Heart left ventricle (tissue), 16 donors: ENCODE measurements at regions not wholly inside any gene's neighbourhood (a gene's known extent, or its start where the extent isn't known, plus 50 kb on each side); places are given as distances from the start of the nearest gene placed in this dataset.

ENCODE experiments used
- ATAC-seq, 4 donors: fragments of 200-7000 bp; cut with Tn5 transposase; one replicate each; pipeline ENCODE4 v1.9.1; 2020 to 2022; ENCODE audit warnings: moderate library complexity in 4 of 4, mild to moderate bottlenecking in 3 of 4, moderate number of reproducible peaks in 1 of 4
- DNase-seq, 5 donors: peaks; one replicate each; pipeline ENCODE4 v3.0.0-alpha.2; 2020
- H3K27ac ChIP-seq, 12 donors: fragments of 200-600 bp; sonication (generic) in 4 of 12; one replicate each; pipeline versions ENCODE4 v1.5.0 to v1.8.0; 2016 to 2022; ENCODE audit warnings: mild to moderate bottlenecking in 2 of 12
- H3K27me3 ChIP-seq, 9 donors: fragments of 200-600 bp; sonication (generic) in 2 of 9; one replicate each; pipeline versions ENCODE4 v1.5.1 to v1.8.0; 2016 to 2022; ENCODE audit warnings: mild to moderate bottlenecking in 3 of 9
- H3K36me3 ChIP-seq, 9 donors: fragments of 200-600 bp; sonication (generic) in 2 of 9; one replicate each; pipeline versions ENCODE4 v1.5.0 to v1.8.0; 2018 to 2022; ENCODE audit warnings: mild to moderate bottlenecking in 2 of 9
- H3K4me1 ChIP-seq, 12 donors: fragments of 200-600 bp; sonication (generic) in 4 of 12; one replicate each; pipeline versions ENCODE4 v1.5.0 to v1.8.0; 2016 to 2022; ENCODE audit warnings: mild to moderate bottlenecking in 3 of 12
- H3K4me3 ChIP-seq, 12 donors: fragments of 200-600 bp; sonication (generic) in 4 of 12; one replicate each; pipeline versions ENCODE4 v1.5.0 to v1.8.0; 2017 to 2022; ENCODE audit warnings: mild to moderate bottlenecking in 9 of 12, moderate library complexity in 4 of 12
- H3K9me3 ChIP-seq, 12 donors: fragments of 200-600 bp; sonication (generic) in 4 of 12; one replicate each; pipeline versions ENCODE4 v1.5.0 to v1.8.0; 2016 to 2022; ENCODE audit warnings: mild to moderate bottlenecking in 1 of 12
- CTCF ChIP-seq, 12 donors: fragments of 200-600 bp; sonication (generic) in 4 of 12; IDR thresholded peaks; one replicate each; pipeline versions ENCODE4 v1.5.0 to v1.8.0; 2018 to 2022; ENCODE audit warnings: antibody characterized with exemption in 12 of 12, mild to moderate bottlenecking in 5 of 12
- POLR2A ChIP-seq, 2 donors: fragments of 450-650 bp; IDR thresholded peaks; one replicate each; pipeline ENCODE4 v1.6.1; 2017; ENCODE audit warnings: antibody characterized with exemption in 2 of 2, mild to moderate bottlenecking in 2 of 2, moderate library complexity in 2 of 2
- WGBS, 4 donors: extraction: QIAGEN DNeasy Blood & Tissue Kit in 2 of 4; methylation state at CpG; one replicate each; pipeline versions ENCODE4 v1.1.5 to v1.1.7; 2013 to 2018; 5-methylcytosine and 5-hydroxymethylcytosine counted together
- intact Hi-C, 10 donors: fragments of 100-400 bp; cut with DNase I; formaldehyde crosslinking; loops; one replicate each; pipeline versions ENCODE4 v1.11.1 to v1.14.2; 2022
- donor health status: ischemic (EF 13 %, LVEDD 7.1; RV severe dilation, severe dysfunction).
- donor health status: healthy with polysubstance abuse.
- donor health status: DM: no; HTN: yes; CAD: no.
- donor health status: DM: no; HTN: no; CAD: no.
- donor health status: ischemic (EF 25% LVEDD 6.9; RV normal size, moderate dysfunction).
- donor health status: ischemic (EF 25% LVEDD 5.7; RV mildly dilated, moderate dysfunction).
- donor health status: healthy.
- donor health status: DM: yes; HTN: yes; CAD: no.
- donor health status: ischemic (EF 35%, LVEDD 5.7; RV mildly dilated, moderate dysfunction).
- donor health status: nonischemic (EF 11% LVEDD 7.7; RV severe dilation, severe dysfunction).
- donor health status: DM: yes; HTN: yes; CAD: no.
- donor health status: PGD.
- donor health status: ischemic (EF 29% LVEDD 5.4; RV normal size, mild dysfunction).
- donor health status: nonischemic (EF 23%, LVEDD 6.1; RV moderate dilation, normal function).

GRCh38 chr6:43913375-43914271 is 143.6 kb downstream of the VEGFA start:
- ATAC-seq: peak in 1 of 4 donors; percentile 16

GRCh38 chr6:43912598-43913371 is 142.8 kb downstream of the VEGFA start:
- Histone ChIP-seq H3K4me3 (no peak overlapping the region), H3K4me1 (peaks cover 0 to 12% (median 0%) of the 10 kb centered on the region in 12 donors), H3K27ac (no peak overlapping the region), H3K27me3 (no peaks in the 10 kb centered on the region), H3K36me3 (no peaks in the 10 kb centered on the region), H3K9me3 (no peaks in the 10 kb centered on the region)
- intact Hi-C loops: no loop called here
- no peak for ATAC-seq
- 79 to 96% (median 91%) methylated on average over 8 to 14 of the region's 14 CpGs for WGBS, 4 donors
- no peak for TF ChIP-seq CTCF (IDR thresholded peaks at IDR 0.05)
- no peak for TF ChIP-seq POLR2A (IDR thresholded peaks at IDR 0.05)
- DNase-seq: no peak

More at GRCh38 chr6:43913375-43914271, 143.6 kb downstream of the VEGFA start:
- Histone ChIP-seq H3K36me3 (no peaks in the 10 kb centered on the region), H3K4me1 (peaks cover 0 to 17% (median 0%) of the 10 kb centered on the region in 12 donors), H3K4me3 (no peak overlapping the region), H3K27me3 (no peaks in the 10 kb centered on the region), H3K27ac (no peak overlapping the region), H3K9me3 (no peaks in the 10 kb centered on the region)
- TF ChIP-seq POLR2A (IDR thresholded peaks at IDR 0.05) (no peak), CTCF (IDR thresholded peaks at IDR 0.05) (no peak)
- 59 to 66% (median 60%) methylated on average over 4 of the region's 4 CpGs for WGBS, 4 donors
- DNase-seq: no peak
- intact Hi-C loops: no loop called here

GRCh38 chr6:43912116-43912577 is 142.1 kb downstream of the VEGFA start:
- Histone ChIP-seq H3K4me3 (no peak overlapping the region), H3K27me3 (no peaks in the 10 kb centered on the region), H3K9me3 (no peaks in the 10 kb centered on the region), H3K4me1 (peaks cover 0 to 9% (median 0%) of the 10 kb centered on the region in 12 donors), H3K27ac (no peak overlapping the region), H3K36me3 (no peaks in the 10 kb centered on the region)
- WGBS, 4 donors: 84 to 90% (median 86%) methylated on average over 6 to 7 of the region's 7 CpGs
- ATAC-seq (no peak), DNase-seq (no peak)
- intact Hi-C loops: no loop called here
- no peak for TF ChIP-seq CTCF (IDR thresholded peaks at IDR 0.05)
- no peak for TF ChIP-seq POLR2A (IDR thresholded peaks at IDR 0.05)
